Osteoblast (primary cell): ENCODE measurements at regions not wholly inside any gene's neighbourhood (a gene's known extent, or its start where the extent isn't known, plus 50 kb on each side); places are given as distances from the start of the nearest gene placed in this dataset.

ENCODE experiments used
- DNase-seq: peaks from one replicate; pipeline ENCODE4 v3.0.0; 2011; ENCODE audit warnings: low spot score, mixed read lengths; ENCODE audit not compliant: insufficient read length; ENCODE audit errors: missing footprints
- H2AFZ ChIP-seq: 2 replicates; pipeline ENCODE4 v1.6.0; 2011; ENCODE audit warnings: mild to moderate bottlenecking, low read length
- H3K27ac ChIP-seq: 2 replicates; pipeline ENCODE4 v1.5.1; 2011; ENCODE audit warnings: mild to moderate bottlenecking, low read depth, low read length, moderate library complexity
- H3K27me3 ChIP-seq: 2 replicates; pipeline ENCODE4 v1.6.0; 2012; ENCODE audit warnings: mild to moderate bottlenecking, control low read depth, inconsistent platforms, low read length, moderate library complexity; ENCODE audit not compliant: insufficient read depth
- H3K36me3 ChIP-seq: 2 replicates; pipeline ENCODE4 v1.5.1; 2011; ENCODE audit warnings: mild to moderate bottlenecking, low read length, control low read depth, moderate library complexity; ENCODE audit not compliant: insufficient read depth
- H3K4me1 ChIP-seq: 2 replicates; pipeline ENCODE4 v1.5.1; 2011; ENCODE audit warnings: mild to moderate bottlenecking, low read length, control low read depth, moderate library complexity; ENCODE audit not compliant: insufficient read depth
- H3K4me2 ChIP-seq: 2 replicates; pipeline ENCODE4 v1.6.0; 2011; ENCODE audit warnings: mild to moderate bottlenecking, low read length; ENCODE audit not compliant: insufficient read depth
- H3K4me3 ChIP-seq: fragments of 200-600 bp; sonication (generic); 3 replicates; pipeline ENCODE4 v1.5.1; 2012; ENCODE audit warnings: mild to moderate bottlenecking, low read length, inconsistent platforms; ENCODE audit not compliant: insufficient read depth
- H3K79me2 ChIP-seq: 2 replicates; pipeline ENCODE4 v1.6.0; 2012; ENCODE audit warnings: mild to moderate bottlenecking, low read length, control low read depth, inconsistent platforms; ENCODE audit not compliant: insufficient read depth
- H3K9me3 ChIP-seq: 2 replicates; pipeline ENCODE4 v1.5.1; 2011; ENCODE audit warnings: low read depth, low read length, control low read depth
- H4K20me1 ChIP-seq: 2 replicates; pipeline ENCODE4 v1.6.0; 2012; ENCODE audit warnings: mild to moderate bottlenecking, low read length, control low read depth; ENCODE audit not compliant: insufficient read depth
- CTCF ChIP-seq: IDR thresholded peaks from 2 replicates; pipeline ENCODE4 v1.5.1; 2011; ENCODE audit warnings: mild to moderate bottlenecking, low read depth, low read length, moderate library complexity; ENCODE audit errors: extremely low read depth

GRCh38 chr7:22934023-22934422, 79.9 kb downstream of the HYCC1 start:
- Histone ChIP-seq H3K27me3 (no peaks in the 10 kb centered on the region), H3K9me3 (no peaks in the 10 kb centered on the region), H3K79me2 (no peaks in the 10 kb centered on the region), H3K4me1 (peaks cover 20% of the 10 kb centered on the region), H2AFZ (no peak overlapping the region), H3K27ac (peak overlapping the region; percentile 60), H4K20me1 (no peaks in the 10 kb centered on the region), H3K4me2 (peak overlapping the region; percentile 46), H3K4me3 (no peak overlapping the region), H3K36me3 (no peaks in the 10 kb centered on the region)
- TF ChIP-seq CTCF = no peak
- no peak for DNase-seq

- Histone ChIP-seq H3K79me2 (no peaks in the 10 kb centered on the region), H3K27me3 (no peaks in the 10 kb centered on the region), H3K4me1 (peaks cover 20% of the 10 kb centered on the region), H3K36me3 (no peaks in the 10 kb centered on the region), H4K20me1 (no peaks in the 10 kb centered on the region), H2AFZ (no peak overlapping the region), H3K27ac (no peak overlapping the region), H3K4me2 (no peak overlapping the region), H3K9me3 (no peaks in the 10 kb centered on the region), H3K4me3 (no peak overlapping the region)
- no peak for TF ChIP-seq CTCF
- no peak for DNase-seq
These were observed 81.0 kb downstream of the HYCC1 start for GRCh38 chr7:22932896-22933295.

- H3K27ac ChIP-seq = no peak overlapping the region
- no peaks in the 10 kb centered on the region for H3K79me2 ChIP-seq
- peaks cover 20% of the 10 kb centered on the region for H3K4me1 ChIP-seq
- DNase-seq = no peak
- no peaks in the 10 kb centered on the region for H3K27me3 ChIP-seq
- H3K9me3 ChIP-seq = no peaks in the 10 kb centered on the region
- H4K20me1 ChIP-seq = no peaks in the 10 kb centered on the region
- no peak for TF ChIP-seq CTCF
- H3K36me3 ChIP-seq = no peaks in the 10 kb centered on the region
- H2AFZ ChIP-seq = no peak overlapping the region
- no peak overlapping the region for H3K4me3 ChIP-seq
- no peak overlapping the region for H3K4me2 ChIP-seq
These were observed 82.9 kb downstream of the HYCC1 start for GRCh38 chr7:22931011-22931410.

GRCh38 chr7:22922307-22922706, 91.6 kb downstream of the HYCC1 start:
- no peaks in the 10 kb centered on the region for H3K9me3 ChIP-seq
- H4K20me1 ChIP-seq = no peaks in the 10 kb centered on the region
- TF ChIP-seq CTCF = no peak
- H3K4me3 ChIP-seq = no peak overlapping the region
- H3K4me2 ChIP-seq = no peak overlapping the region
- DNase-seq = no peak
- no peaks in the 10 kb centered on the region for H3K27me3 ChIP-seq
- H3K79me2 ChIP-seq = no peaks in the 10 kb centered on the region
- no peak overlapping the region for H3K27ac ChIP-seq
- H2AFZ ChIP-seq = no peak overlapping the region
- H3K36me3 ChIP-seq = no peaks in the 10 kb centered on the region
- no peaks in the 10 kb centered on the region for H3K4me1 ChIP-seq
